WI38 (cell line): ENCODE measurements at regions not wholly inside any gene's neighbourhood (a gene's known extent, or its start where the extent isn't known, plus 50 kb on each side); places are given as distances from the start of the nearest gene placed in this dataset.

Experiments used
- H3K4me3 ChIP-seq: 2 replicates; pipeline ENCODE4 v1.5.1; 2011; ENCODE audit warnings: low read depth, mild to moderate bottlenecking, control low read depth, low read length
- CTCF ChIP-seq: IDR thresholded peaks from 2 replicates; pipeline ENCODE4 v1.5.1; 2012; ENCODE audit warnings: low read depth, mild to moderate bottlenecking, control low read depth, low read length

- no peak overlapping the region for H3K4me3 ChIP-seq
- no peak for TF ChIP-seq CTCF
Observed at GRCh38 chr2:235390816-235391194, 103.0 kb upstream of the AGAP1 start.

- no peak overlapping the region for H3K4me3 ChIP-seq
- TF ChIP-seq CTCF = no peak
Observed at GRCh38 chr2:235391921-235392615, 101.8 kb upstream of the AGAP1 start.

- no peak for TF ChIP-seq CTCF
- no peak overlapping the region for H3K4me3 ChIP-seq
Observed at GRCh38 chr2:235394278-235394828, 99.5 kb upstream of the AGAP1 start.

GRCh38 chr2:235396071-235396846 lies 97.6 kb upstream of the AGAP1 start:
- H3K4me3 ChIP-seq = no peak overlapping the region
- TF ChIP-seq CTCF = no peak

GRCh38 chr2:235398321-235398720 lies 95.5 kb upstream of the AGAP1 start:
- TF ChIP-seq CTCF = no peak

GRCh38 chr2:235399895-235400294 lies 93.9 kb upstream of the AGAP1 start:
- H3K4me3 ChIP-seq = no peak overlapping the region
- TF ChIP-seq CTCF = no peak

More at GRCh38 chr2:235398321-235398720, 95.5 kb upstream of the AGAP1 start:
- no peak overlapping the region for H3K4me3 ChIP-seq

GRCh38 chr2:235402422-235402821 lies 91.4 kb upstream of the AGAP1 start:
- no peak for TF ChIP-seq CTCF
- no peak overlapping the region for H3K4me3 ChIP-seq
